HG03103 (cell line): ENCODE measurements at regions not wholly inside any gene's neighbourhood (a gene's known extent, or its start where the extent isn't known, plus 50 kb on each side); places are given as distances from the start of the nearest gene placed in this dataset.
"Not testable (repeated sequence)": the region's sequence is repeated elsewhere in the genome, so short reads cannot be mapped to it uniquely, and the experiment has no call there.

Experiments
- ATAC-seq: cut with Tn5 transposase; IDR thresholded peaks from one replicate; pipeline ENCODE4 v1.9.1; 2021; ENCODE audit warnings: low read depth; ENCODE audit not compliant: unreplicated experiment

DNA sequence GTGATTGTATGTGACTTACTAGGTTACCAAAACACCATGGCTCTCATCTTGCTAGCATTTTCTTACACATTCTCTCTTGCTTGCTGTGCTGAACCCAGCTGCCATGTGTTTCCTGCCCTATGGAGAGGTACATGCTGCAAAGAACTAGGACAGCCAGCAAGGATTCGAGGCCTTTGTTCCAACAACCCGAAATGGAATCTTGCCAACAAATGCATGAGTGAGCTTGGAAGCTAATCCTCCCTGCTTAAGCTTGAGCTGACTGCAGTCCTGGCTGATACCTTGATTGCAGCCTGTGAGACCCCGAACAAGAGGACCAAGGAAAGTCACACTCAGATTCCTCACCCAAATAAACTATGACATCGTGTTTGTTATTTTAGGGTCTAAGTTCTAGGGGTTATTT lies 651.2 kb downstream of the SLITRK6 start:
- ATAC-seq: no peak

DNA sequence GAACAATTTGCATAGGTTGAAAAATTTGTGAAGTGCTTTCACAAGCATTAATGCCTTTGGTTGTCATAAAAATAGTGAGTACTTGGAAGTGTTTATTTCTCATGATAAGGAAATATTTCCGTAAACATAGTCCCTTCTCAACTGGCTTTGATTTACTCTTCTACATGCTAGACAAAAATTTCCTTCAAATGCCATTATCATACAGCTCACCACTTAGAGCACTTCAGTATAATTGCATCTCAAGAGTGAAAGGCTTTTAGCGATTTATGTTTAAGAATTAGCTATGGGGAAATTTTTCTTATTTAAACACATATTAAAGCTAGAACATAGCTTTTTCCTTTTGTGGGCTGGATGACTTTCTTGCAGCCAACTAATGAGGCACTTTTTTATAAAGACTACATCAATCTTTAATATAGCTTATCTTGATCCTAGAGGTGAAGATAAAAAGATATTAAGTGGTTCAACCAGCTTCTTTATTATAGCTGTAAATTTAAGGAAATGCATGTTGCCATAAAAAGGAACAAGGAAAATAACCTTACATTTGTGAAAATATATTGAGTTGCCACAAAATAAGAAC lies 656.8 kb downstream of the SLITRK6 start:
- no peak for ATAC-seq

GRCh38 chr13:85141401-85141800 lies 657.8 kb downstream of the SLITRK6 start:
- no peak for ATAC-seq

- no peak for ATAC-seq
Observed at GRCh38 chr13:85140192-85140591, 659.0 kb downstream of the SLITRK6 start.

GRCh38 chr13:85137516-85137915 lies 661.7 kb downstream of the SLITRK6 start:
- no peak for ATAC-seq

DNA sequence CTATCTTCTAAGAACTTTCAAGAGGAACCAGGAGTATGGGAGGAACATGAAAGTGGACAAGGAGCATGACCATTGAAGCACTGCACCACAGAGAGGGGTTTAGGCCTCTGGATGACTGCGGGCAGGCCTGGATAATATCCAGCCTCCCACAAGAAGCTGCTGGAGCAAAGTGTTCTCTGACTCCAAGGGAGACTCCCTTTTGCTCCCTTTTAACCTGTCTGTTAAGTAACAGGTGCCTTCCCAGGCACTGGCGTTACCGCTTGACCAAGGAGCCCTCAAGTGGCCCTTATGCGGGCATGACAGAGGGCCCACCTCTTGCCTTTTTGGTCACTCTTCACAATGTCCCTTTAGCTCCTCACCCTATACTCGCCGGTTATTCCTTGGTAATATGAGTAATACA lies 666.2 kb downstream of the SLITRK6 start:
- no peak for ATAC-seq

GRCh38 chr13:85123501-85123900 lies 675.7 kb downstream of the SLITRK6 start:
- ATAC-seq: not testable (repeated sequence)

DNA sequence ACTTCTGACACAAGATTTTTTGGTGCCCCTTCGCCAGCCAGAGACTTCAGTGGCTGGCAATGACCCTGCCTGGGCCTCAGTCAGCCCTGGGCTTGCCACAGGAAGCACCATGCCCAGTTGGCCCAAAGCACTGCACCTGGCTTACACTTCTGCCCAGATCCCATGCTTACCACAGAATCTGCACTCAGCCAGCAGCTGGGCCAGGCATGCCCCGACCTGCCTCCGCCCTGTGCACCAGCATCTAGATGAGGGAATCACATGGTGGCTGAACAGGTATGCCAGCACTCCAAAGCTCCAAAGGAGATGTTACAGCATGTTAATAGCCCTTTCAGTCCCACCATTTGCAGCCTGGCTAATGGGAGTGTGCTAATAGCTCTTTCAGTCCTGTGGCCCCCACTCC lies 690.9 kb downstream of the SLITRK6 start:
- no peak for ATAC-seq

DNA sequence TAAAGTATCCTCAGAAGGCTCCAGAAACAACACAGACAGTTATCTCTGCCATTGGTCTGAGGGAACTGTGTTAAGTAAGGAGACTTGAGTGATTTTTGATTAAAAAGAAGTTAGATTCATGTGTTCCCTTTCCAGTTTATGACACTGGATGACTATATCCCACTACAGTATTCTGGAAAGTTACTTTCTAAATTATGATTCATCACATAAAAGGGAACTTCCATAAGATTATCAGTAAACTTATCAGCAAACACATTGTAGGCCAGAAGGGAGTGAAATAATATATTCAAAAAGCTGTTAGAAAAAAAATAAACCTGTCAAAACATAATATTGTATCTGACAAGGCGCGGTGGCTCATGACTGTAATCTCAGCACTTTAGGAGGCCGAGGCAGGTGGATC lies 700.0 kb downstream of the SLITRK6 start:
- ATAC-seq: no peak

DNA sequence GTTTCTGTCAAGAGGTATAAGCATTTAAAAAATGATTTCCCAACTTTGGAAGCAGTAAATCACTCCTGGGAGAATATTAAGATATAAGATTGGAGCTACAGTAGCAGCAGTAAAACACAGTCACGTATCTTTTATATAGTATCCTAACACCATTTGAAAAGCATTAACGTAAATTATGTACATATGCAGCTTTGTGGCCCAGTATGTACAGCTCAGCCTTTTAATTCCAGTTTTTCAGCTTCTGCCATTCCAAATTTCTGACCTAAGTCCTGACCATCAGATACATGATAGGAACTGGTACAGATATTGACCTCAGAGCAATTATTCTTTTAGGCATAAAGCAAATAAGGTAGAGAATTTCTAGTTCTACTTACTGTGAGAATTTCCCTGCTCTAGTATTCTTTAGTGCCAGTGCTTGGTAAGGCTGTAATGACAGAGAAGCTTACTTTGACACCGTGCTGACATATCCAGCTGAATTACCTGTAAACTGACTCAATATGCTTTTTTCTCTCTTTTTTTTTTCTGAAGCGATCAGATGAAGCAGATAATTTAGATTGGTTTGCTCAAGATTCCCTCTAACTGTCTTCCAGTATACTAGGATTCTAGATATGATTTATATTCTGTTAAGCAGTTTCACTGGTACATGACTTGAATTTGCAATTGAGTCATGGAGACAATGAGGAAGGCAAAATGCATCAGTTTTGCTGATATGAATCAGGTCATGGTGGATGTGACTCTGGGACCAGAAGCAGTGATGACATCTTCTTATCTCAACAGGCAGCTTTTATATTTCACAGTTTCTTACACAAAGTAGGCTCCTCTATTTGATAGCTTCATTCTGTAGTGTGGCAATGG lies 703.6 kb downstream of the SLITRK6 start:
- no peak for ATAC-seq

GRCh38 chr13:85093808-85094207 lies 705.4 kb downstream of the SLITRK6 start:
- ATAC-seq: no peak

DNA sequence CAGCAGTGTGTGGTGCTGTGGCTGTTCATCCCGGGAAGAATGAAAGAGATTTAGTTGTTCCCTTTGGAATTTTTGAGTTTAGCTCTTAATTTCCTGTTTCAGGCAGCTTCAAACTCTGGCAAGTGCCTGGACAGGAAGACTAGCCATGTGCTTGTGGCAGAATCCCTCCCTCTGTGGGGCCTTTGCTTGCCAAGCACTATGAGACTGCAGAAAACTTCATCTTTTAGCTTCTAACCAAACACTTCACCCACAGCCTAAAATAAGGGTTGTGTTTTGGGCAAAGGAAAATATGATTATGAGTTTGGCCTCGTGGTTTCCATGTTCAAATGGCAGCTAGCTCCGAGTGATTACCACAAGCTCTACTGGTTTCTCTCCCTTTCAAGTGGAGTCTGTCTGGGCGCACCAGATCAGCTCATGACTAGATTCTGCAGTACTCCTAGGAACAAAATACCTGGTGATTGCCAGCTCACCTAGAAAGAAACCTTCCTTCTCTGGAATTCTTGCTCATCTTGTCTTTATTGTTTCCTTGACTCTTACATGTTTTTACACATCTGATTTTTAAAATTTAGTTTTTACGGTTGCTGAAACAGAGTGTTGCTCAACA lies 707.5 kb downstream of the SLITRK6 start:
- ATAC-seq: no peak

DNA sequence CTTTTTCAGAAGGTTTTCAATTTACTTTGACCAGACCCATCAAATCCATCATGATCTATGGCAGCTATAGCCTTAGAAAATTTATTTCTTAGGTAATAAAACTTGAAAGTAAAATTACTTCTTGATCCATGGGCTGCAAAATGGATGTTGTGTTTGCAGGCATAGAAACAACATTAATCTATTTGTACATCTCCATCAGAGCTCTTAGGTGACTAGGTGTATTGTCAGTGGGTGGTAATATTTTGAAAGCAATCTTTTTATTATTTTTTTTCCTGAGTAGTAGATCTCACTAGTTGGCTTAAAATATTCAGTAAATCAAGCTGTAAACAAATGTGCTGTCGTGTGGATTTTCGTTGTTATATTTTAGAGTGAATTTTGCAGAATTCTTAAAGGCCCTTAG lies 710.0 kb downstream of the SLITRK6 start:
- no peak for ATAC-seq

DNA sequence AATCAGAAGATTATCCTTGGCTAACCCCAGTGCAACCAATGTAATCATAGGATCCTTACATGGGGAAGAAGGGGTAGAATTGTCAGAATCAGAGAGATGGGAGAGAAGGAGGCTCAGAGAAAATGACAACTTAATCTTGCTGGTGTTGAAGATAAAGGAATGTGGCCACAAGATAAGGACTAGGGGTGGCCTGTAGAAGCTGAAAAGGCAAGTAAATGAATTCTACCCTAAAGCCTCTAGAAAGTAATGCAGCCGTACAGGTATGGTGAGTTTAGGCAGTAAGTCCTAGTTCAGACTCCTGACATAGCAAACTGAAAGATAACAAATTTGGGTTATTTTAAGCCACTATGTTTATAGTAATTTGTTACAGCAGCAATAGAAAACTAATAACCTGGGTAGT lies 718.5 kb downstream of the SLITRK6 start:
- ATAC-seq: no peak

- ATAC-seq: no peak
Observed at GRCh38 chr13:85076343-85076742, 722.9 kb downstream of the SLITRK6 start.

DNA sequence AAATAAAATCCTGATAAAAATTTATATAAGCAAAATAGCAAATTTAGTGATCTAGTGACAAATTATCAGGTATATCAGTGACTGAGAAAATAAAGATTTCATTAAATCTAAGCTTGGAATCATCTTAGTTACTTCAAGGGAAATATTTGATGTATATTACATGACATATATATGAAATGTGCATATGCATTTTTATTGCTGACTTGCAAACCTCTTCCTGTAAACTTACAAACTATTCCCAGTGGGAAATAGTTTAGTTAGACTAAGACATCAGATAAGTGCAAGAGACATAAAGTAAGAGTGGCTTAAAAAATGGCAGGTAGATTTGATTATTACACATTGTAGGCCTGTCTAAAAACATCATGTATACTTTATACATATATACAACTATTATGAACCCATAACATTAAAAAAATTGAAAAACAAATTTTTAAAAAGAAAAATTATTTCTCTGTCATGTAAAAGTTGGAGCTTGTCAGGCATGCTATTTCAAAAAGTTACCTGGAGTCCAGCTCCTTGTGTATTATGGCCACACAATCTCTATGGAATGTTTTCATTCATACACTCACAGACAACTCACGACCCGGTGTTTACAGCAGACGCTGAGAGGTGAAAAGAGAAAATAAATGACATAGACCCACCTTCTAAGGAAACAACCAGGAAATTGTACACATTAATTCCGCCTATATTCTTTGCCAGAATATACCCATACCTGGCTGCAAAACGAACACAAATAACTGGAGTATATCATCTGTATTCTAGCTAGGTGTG lies 724.5 kb downstream of the SLITRK6 start:
- ATAC-seq: no peak

GRCh38 chr13:85068231-85068630 lies 731.0 kb downstream of the SLITRK6 start:
- ATAC-seq: no peak

DNA sequence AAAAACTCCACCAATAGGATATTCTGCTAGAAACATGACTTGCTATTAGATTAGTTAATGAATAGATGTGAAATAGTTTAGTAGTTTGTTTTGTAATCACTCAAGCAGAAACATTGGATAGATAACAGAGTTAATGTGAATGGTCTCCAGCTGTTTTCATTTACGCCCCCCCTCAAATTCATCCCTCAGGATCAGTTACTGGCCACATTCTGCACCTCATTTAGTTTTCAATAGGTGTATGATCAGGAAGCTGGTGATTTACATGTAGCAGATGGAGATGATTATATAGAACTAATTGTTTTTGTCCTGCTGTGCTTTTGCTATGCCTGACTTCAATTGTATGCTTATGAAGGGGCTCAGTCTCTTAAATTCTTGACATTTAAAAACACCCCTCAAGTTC lies 759.0 kb downstream of the SLITRK6 start:
- ATAC-seq: no peak

DNA sequence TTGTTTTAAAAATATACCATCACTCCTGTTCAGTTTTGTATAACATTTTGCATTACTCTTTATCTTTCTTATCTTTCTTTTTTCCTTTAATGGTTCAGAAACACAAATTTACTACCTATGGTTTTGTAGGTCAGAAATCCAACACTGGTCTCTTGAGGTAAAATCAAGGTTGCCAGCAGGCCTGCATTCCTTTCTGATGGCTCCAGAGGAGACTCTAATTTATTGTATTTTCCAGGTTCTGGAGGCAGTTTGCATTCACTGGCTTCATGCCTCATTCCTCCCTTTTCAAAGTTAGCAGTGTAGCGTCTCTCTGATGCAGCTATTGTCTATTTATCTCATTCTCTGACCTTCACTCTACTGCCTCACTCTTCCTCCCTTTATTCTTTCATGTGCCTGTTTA lies 767.4 kb downstream of the SLITRK6 start:
- ATAC-seq: no peak

- no peak for ATAC-seq
Observed at GRCh38 chr13:85028035-85028434, 771.2 kb downstream of the SLITRK6 start.

DNA sequence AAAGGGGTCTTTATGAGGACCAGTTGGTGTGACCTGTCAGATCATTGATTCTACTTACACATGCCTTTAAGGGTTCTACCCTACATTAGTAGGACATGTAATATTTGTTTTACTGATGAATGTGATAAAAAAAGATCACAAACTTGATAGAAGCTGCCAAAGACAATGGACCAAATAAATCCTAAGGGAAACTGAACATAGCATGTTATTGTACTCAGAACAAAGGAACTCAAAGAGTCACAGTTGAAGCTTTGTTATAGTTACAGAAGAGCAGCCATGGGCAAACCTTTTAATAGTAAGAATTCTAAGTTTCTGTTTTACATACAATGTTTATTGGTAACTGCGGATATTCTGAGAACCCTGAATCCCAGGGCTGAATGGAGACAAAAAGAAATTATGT lies 780.1 kb downstream of the SLITRK6 start:
- ATAC-seq: no peak
